H1 (cell line): ENCODE measurements at regions not wholly inside any gene's neighbourhood (a gene's known extent, or its start where the extent isn't known, plus 50 kb on each side); places are given as distances from the start of the nearest gene placed in this dataset.
"Not testable (repeated sequence)": the region's sequence is repeated elsewhere in the genome, so short reads cannot be mapped to it uniquely, and the experiment has no call there.

ENCODE experiments used
- CTCF ChIA-PET: fragments of 300-600 bp; sonication (Branson Sonifier 250); formaldehyde crosslinking; loops from one replicate; lab custom pipeline; 2021; ENCODE audit not compliant: partially characterized antibody; lab: Charles Lee
- POLR2A ChIA-PET: fragments of 300-600 bp; sonication (Branson Sonifier 250); formaldehyde crosslinking; loops from one replicate; lab custom pipeline; 2021; ENCODE audit warnings: inconsistent platforms; ENCODE audit not compliant: partially characterized antibody; lab: Charles Lee
- DNase-seq, 2 experiments: peaks; one replicate each; pipeline versions ENCODE4 v3.0.0 to v3.0.0-alpha.2; 2010 to 2022; ENCODE audit warnings: low spot score in 2 of 2, low read depth in 1 of 2, mixed read lengths in 1 of 2
- FAIRE-seq: peaks from 2 replicates; lab custom pipeline; 2011; peaks lifted over from hg19 to GRCh38; lab: Jason Lieb, UNC
- H2AFZ ChIP-seq: 2 replicates; pipeline ENCODE4 v1.8.1; 2012; ENCODE audit warnings: low read length, inconsistent platforms
- H2AK5ac ChIP-seq: 2 replicates; pipeline ENCODE4 v1.6.1; 2013; ENCODE audit warnings: low read depth, low read length
- H2BK120ac ChIP-seq: replicated peaks from 2 replicates; pipeline ENCODE3; 2013; ENCODE audit warnings: low read depth, low read length, inconsistent platforms
- H2BK12ac ChIP-seq: 2 replicates; pipeline ENCODE4 v1.6.1; 2013; ENCODE audit warnings: low read depth, low read length
- H2BK15ac ChIP-seq: 2 replicates; pipeline ENCODE4 v1.6.1; 2013; ENCODE audit warnings: low read length
- H2BK20ac ChIP-seq: 2 replicates; pipeline ENCODE4 v1.6.1; 2013; ENCODE audit warnings: low read length
- H2BK5ac ChIP-seq: 2 replicates; pipeline ENCODE4 v1.6.1; 2013; ENCODE audit warnings: low read depth, low read length
- H3K14ac ChIP-seq: 2 replicates; pipeline ENCODE4 v1.6.1; 2013; ENCODE audit warnings: inconsistent platforms; ENCODE audit not compliant: insufficient read length
- H3K18ac ChIP-seq: 2 replicates; pipeline ENCODE4 v1.6.1; 2013; ENCODE audit warnings: low read length; ENCODE audit errors: extremely low read depth
- H3K23ac ChIP-seq: 2 replicates; pipeline ENCODE4 v1.6.1; 2013; ENCODE audit warnings: inconsistent platforms; ENCODE audit not compliant: insufficient read length
- H3K23me2 ChIP-seq: 2 replicates; pipeline ENCODE4 v1.6.1; 2013; ENCODE audit warnings: low read depth, low read length
- H3K27ac ChIP-seq: 2 replicates; pipeline ENCODE4 v1.6.1; 2011; ENCODE audit warnings: low read depth, low read length, inconsistent platforms
- H3K27me3 ChIP-seq, 4 experiments: replicated peaks in 1 of 4; 1 replicate in 1 of 4; 2 replicates in 3 of 4; pipeline versions ENCODE4 v1.6.1 to v1.8.1; 2011 to 2013; ENCODE audit warnings: low read length in 3 of 4, mild to moderate bottlenecking in 3 of 4, inconsistent platforms in 2 of 4, mixed read lengths in 2 of 4, moderate library complexity in 1 of 4; ENCODE audit not compliant: control insufficient read depth in 3 of 4, insufficient read depth in 3 of 4; ENCODE audit errors: extremely low read depth in 1 of 4
- H3K36me3 ChIP-seq, 4 experiments: 2 replicates each; pipeline versions ENCODE4 v1.6.1 to v1.8.1; 2011 to 2013; ENCODE audit warnings: mild to moderate bottlenecking in 4 of 4, low read length in 3 of 4, moderate library complexity in 2 of 4, control low read depth in 1 of 4, inconsistent platforms in 1 of 4; ENCODE audit not compliant: insufficient read depth in 4 of 4, control insufficient read depth in 2 of 4
- H3K4ac ChIP-seq: replicated peaks from 2 replicates; pipeline ENCODE3; 2013; ENCODE audit warnings: low read length, low read depth, mixed read lengths, inconsistent platforms; ENCODE audit not compliant: insufficient read length
- H3K4me1 ChIP-seq, 4 experiments: replicated peaks in 1 of 4; 1 replicate in 1 of 4; 2 replicates in 3 of 4; pipeline versions ENCODE4 v1.6.1 to v1.8.1; 2011 to 2013; ENCODE audit warnings: low read length in 3 of 4, inconsistent platforms in 2 of 4, mixed read lengths in 1 of 4; ENCODE audit not compliant: insufficient read depth in 4 of 4, control insufficient read depth in 3 of 4
- H3K4me2 ChIP-seq, 2 experiments: 2 replicates each; pipeline versions ENCODE4 v1.6.1 to v1.8.1; 2011 to 2013; ENCODE audit warnings: low read depth in 2 of 2, low read length in 2 of 2, control low read depth in 1 of 2, inconsistent platforms in 1 of 2, mild to moderate bottlenecking in 1 of 2; ENCODE audit not compliant: insufficient read depth in 1 of 2
- H3K4me3 ChIP-seq, 4 experiments: fragments of 200-600, 300-600 bp in 1 of 4; sonication (generic), shearing (Covaris generic), sonication (Bioruptor Twin) in 1 of 4; 2 replicates each; pipeline versions ENCODE4 v1.5.1 to v1.8.1; 2011 to 2016; ENCODE audit warnings: low read length in 4 of 4, low read depth in 3 of 4, control low read depth in 2 of 4, inconsistent platforms in 2 of 4, mild to moderate bottlenecking in 2 of 4, mixed read lengths in 1 of 4, moderate library complexity in 1 of 4; ENCODE audit not compliant: insufficient read depth in 2 of 4; ENCODE audit errors: extremely low read depth in 1 of 4
- H3K56ac ChIP-seq: replicated peaks from 2 replicates; pipeline ENCODE3; 2013; ENCODE audit warnings: low read depth, mild to moderate bottlenecking, mixed read lengths, low read length, inconsistent platforms; ENCODE audit not compliant: insufficient read length
- H3K79me1 ChIP-seq: 2 replicates; pipeline ENCODE4 v1.6.1; 2013; ENCODE audit warnings: low read depth, low read length, control low read depth
- H3K79me2 ChIP-seq, 2 experiments: 2 replicates each; pipeline versions ENCODE4 v1.6.1 to v1.8.1; 2012 to 2013; ENCODE audit warnings: low read length in 2 of 2, mild to moderate bottlenecking in 2 of 2, inconsistent platforms in 1 of 2; ENCODE audit not compliant: insufficient read depth in 2 of 2, control insufficient read depth in 1 of 2
- H3K9ac ChIP-seq, 4 experiments: replicated peaks in 1 of 4; 1 replicate in 1 of 4; 2 replicates in 3 of 4; pipeline versions ENCODE4 v1.6.1 to v1.8.1; 2011 to 2013; ENCODE audit warnings: low read depth in 3 of 4, low read length in 3 of 4, control low read depth in 2 of 4, mild to moderate bottlenecking in 2 of 4, moderate library complexity in 2 of 4, inconsistent platforms in 1 of 4; ENCODE audit errors: extremely low read depth in 1 of 4
- H3K9me3 ChIP-seq, 2 experiments: 2 replicates each; pipeline versions ENCODE4 v1.6.1 to v1.8.1; 2012 to 2013; ENCODE audit warnings: mild to moderate bottlenecking in 2 of 2, moderate library complexity in 2 of 2, control low read depth in 1 of 2, inconsistent platforms in 1 of 2, low read depth in 1 of 2, low read length in 1 of 2, mixed read lengths in 1 of 2; ENCODE audit not compliant: insufficient read depth in 2 of 2
- H4K20me1 ChIP-seq, 2 experiments: replicated peaks in 1 of 2; 2 replicates each; pipeline versions ENCODE3 to v1.8.1; 2011 to 2013; ENCODE audit warnings: inconsistent platforms in 2 of 2, low read length in 2 of 2, mild to moderate bottlenecking in 1 of 2; ENCODE audit not compliant: insufficient read depth in 2 of 2, control insufficient read depth in 1 of 2
- H4K5ac ChIP-seq: 2 replicates; pipeline ENCODE4 v1.6.1; 2013; ENCODE audit warnings: low read length, low read depth, mixed read lengths, inconsistent platforms; ENCODE audit not compliant: insufficient read length
- H4K8ac ChIP-seq: 2 replicates; pipeline ENCODE4 v1.8.0; 2013; ENCODE audit warnings: mild to moderate bottlenecking, moderate library complexity, low read length, inconsistent platforms; ENCODE audit not compliant: insufficient read depth; ENCODE audit errors: extremely low read depth
- H4K91ac ChIP-seq: replicated peaks from 2 replicates; pipeline ENCODE3; 2013; ENCODE audit warnings: low read length, mixed read lengths, inconsistent platforms; ENCODE audit not compliant: insufficient read length
- CEBPB ChIP-seq: IDR thresholded peaks from 2 replicates; pipeline ENCODE4 v1.6.1; 2012; ENCODE audit warnings: low read depth, low read length
- EZH2 ChIP-seq: fragments of 200-600 bp; sonication (generic); IDR thresholded peaks from 2 replicates; pipeline ENCODE4 v1.7.1; 2012; ENCODE audit warnings: low read depth, mild to moderate bottlenecking, moderate library complexity, low read length, inconsistent platforms; ENCODE audit not compliant: severe bottlenecking
- TCF12 ChIP-seq: IDR thresholded peaks from 2 replicates; pipeline ENCODE4 v1.6.1; 2011; ENCODE audit warnings: low read depth, mild to moderate bottlenecking, low read length
- WGBS, 2 experiments: shearing (Covaris generic) in 1 of 2; methylation state at CpG; one replicate each; pipeline versions ENCODE4 v1.1.6 to v1.1.7; 2013 to 2015; ENCODE audit warnings: low lambda C conversion rate in 2 of 2, mixed read lengths in 2 of 2, inconsistent platforms in 1 of 2, low coverage in 1 of 2, missing lambda C conversion rate in 1 of 2; ENCODE audit not compliant: insufficient replicate concordance in 2 of 2, insufficient coverage in 1 of 2, insufficient read length in 1 of 2; ENCODE audit errors: extremely low coverage in 1 of 2, missing lambda C conversion rate in 1 of 2; 5-methylcytosine and 5-hydroxymethylcytosine counted together

- TF ChIP-seq EZH2 (no peak), CEBPB (no peak), TCF12 (no peak)
Measured at GRCh38 chr5:163276466-163276865, 160.9 kb upstream of the CCNG1 start (continued).

- H3K4me1 ChIP-seq, H3K23me2 ChIP-seq, H3K4me2 ChIP-seq, H3K9me3 ChIP-seq, H4K8ac ChIP-seq, H3K4ac ChIP-seq, FAIRE-seq, H3K27ac ChIP-seq, H3K23ac ChIP-seq, H3K18ac ChIP-seq, H2BK12ac ChIP-seq, H3K9ac ChIP-seq, H2AK5ac ChIP-seq, H4K91ac ChIP-seq, H3K79me2 ChIP-seq, DNase-seq, H2BK20ac ChIP-seq, H3K27me3 ChIP-seq, H2BK120ac ChIP-seq, H3K36me3 ChIP-seq, H2BK15ac ChIP-seq, H3K4me3 ChIP-seq, H4K5ac ChIP-seq, POLR2A ChIA-PET, H3K56ac ChIP-seq, H2AFZ ChIP-seq, H2BK5ac ChIP-seq, H4K20me1 ChIP-seq, H3K79me1 ChIP-seq, H3K14ac ChIP-seq: not testable (repeated sequence)
- CTCF ChIA-PET = interaction anchor here (0.7 kb wide), 1 partner anchor 1566 kb away, joined by 3 read pairs; no protein-coding TSS in a partner anchor
- 2 to 100% methylated on average over 1 to 2 of the region's 3 CpGs for WGBS, 2 experiments
Measured at GRCh38 chr5:163280897-163281296, 156.5 kb upstream of the CCNG1 start.
